Non-pigmented ciliary epithelial cell (primary cell): ENCODE measurements at regions not wholly inside any gene's neighbourhood (a gene's known extent, or its start where the extent isn't known, plus 50 kb on each side); places are given as distances from the start of the nearest gene placed in this dataset.

Experiments
- DNase-seq: peaks from one replicate; pipeline ENCODE4 v3.0.0-alpha.2; 2010; ENCODE audit warnings: low read depth

GRCh38 chr7:81606078-81606863, 163.6 kb downstream of the HGF start:
- no peak for DNase-seq

- no peak for DNase-seq
Observed at GRCh38 chr7:81605493-81605892, 164.4 kb downstream of the HGF start.

- DNase-seq, result no peak
Observed at GRCh38 chr7:81604808-81605174, 165.1 kb downstream of the HGF start.

GRCh38 chr7:81604075-81604807, 165.6 kb downstream of the HGF start:
- DNase-seq, result peak; percentile 93

- peak; percentile 83 for DNase-seq
Observed at GRCh38 chr7:81600608-81601007, 169.2 kb downstream of the HGF start.

- DNase-seq, result no peak
Observed at GRCh38 chr7:81598951-81599350, 170.9 kb downstream of the HGF start.

GRCh38 chr7:81594767-81595166, 175.1 kb downstream of the HGF start:
- no peak for DNase-seq

GRCh38 chr7:81590131-81590530, 179.7 kb downstream of the HGF start:
- no peak for DNase-seq

GRCh38 chr7:81584667-81585066, 185.2 kb downstream of the HGF start:
- DNase-seq, result no peak

GRCh38 chr7:81583882-81584533, 185.8 kb downstream of the HGF start:
- DNase-seq, result no peak

- no peak for DNase-seq
Observed at GRCh38 chr7:81583090-81583489, 186.8 kb downstream of the HGF start.

- no peak for DNase-seq
Observed at GRCh38 chr7:81577642-81578340, 192.1 kb downstream of the HGF start.

GRCh38 chr7:81574723-81575326, 195.0 kb downstream of the HGF start:
- DNase-seq, result peak; percentile 49

- DNase-seq, result no peak
Observed at GRCh38 chr7:81573932-81574331, 195.9 kb downstream of the HGF start.

GRCh38 chr7:81573128-81573527, 196.7 kb downstream of the HGF start:
- DNase-seq, result no peak

- no peak for DNase-seq
Observed at GRCh38 chr7:81562581-81562980, 207.3 kb downstream of the HGF start.

GRCh38 chr7:81560708-81561107, 209.1 kb downstream of the HGF start:
- DNase-seq, result no peak

GRCh38 chr7:81549484-81550016, 220.3 kb downstream of the HGF start:
- no peak for DNase-seq

- DNase-seq, result no peak
Observed at GRCh38 chr7:81534996-81535395, 234.9 kb downstream of the HGF start.

- DNase-seq, result no peak
Observed at GRCh38 chr7:81534446-81534845, 235.4 kb downstream of the HGF start.

GRCh38 chr7:81533931-81534330, 235.9 kb downstream of the HGF start:
- no peak for DNase-seq

GRCh38 chr7:81533426-81533825, 236.4 kb downstream of the HGF start:
- DNase-seq, result no peak
